Neural progenitor cell (in vitro differentiated cells): ENCODE measurements at regions not wholly inside any gene's neighbourhood (a gene's known extent, or its start where the extent isn't known, plus 50 kb on each side); places are given as distances from the start of the nearest gene placed in this dataset.

ENCODE experiments used
- EZH2 ChIP-seq: fragments of 200-600 bp; sonication (generic); IDR thresholded peaks from 2 replicates; pipeline ENCODE4 v1.6.1; 2017; ENCODE audit warnings: antibody characterized with exemption, mild to moderate bottlenecking, moderate library complexity
- EZH2phosphoT487 ChIP-seq: fragments of 200-600 bp; sonication (generic); IDR thresholded peaks from 2 replicates; pipeline ENCODE4 v1.6.1; 2017; ENCODE audit warnings: antibody characterized with exemption
- TF ChIP-seq, protein P1 (sequence below): fragments of 200-600 bp; sonication (generic); IDR thresholded peaks from 2 replicates; pipeline ENCODE4 v1.5.1; 2017; ENCODE audit warnings: antibody characterized with exemption, mild to moderate bottlenecking

DNA sequence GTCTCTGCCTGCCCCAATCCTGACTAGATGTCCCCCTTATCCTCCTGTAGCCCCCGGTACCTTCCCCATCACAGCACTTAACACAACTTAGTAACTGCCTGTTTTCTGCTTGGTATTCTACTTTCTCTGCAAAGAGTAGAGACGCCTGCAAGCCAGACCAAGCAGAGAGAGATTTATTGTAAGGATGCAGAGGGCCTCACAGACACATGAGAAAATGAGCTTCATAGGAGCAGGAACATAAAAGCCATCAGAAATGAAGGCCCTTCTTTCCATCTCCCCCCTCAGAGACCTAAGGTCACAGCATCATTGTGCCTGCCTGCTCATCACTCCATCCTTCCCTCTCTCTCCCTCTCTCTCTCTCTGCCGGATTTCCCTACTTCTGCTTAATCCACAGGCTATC, 305.7 kb upstream of the NOCT start:
- TF ChIP-seq, protein P1, sequence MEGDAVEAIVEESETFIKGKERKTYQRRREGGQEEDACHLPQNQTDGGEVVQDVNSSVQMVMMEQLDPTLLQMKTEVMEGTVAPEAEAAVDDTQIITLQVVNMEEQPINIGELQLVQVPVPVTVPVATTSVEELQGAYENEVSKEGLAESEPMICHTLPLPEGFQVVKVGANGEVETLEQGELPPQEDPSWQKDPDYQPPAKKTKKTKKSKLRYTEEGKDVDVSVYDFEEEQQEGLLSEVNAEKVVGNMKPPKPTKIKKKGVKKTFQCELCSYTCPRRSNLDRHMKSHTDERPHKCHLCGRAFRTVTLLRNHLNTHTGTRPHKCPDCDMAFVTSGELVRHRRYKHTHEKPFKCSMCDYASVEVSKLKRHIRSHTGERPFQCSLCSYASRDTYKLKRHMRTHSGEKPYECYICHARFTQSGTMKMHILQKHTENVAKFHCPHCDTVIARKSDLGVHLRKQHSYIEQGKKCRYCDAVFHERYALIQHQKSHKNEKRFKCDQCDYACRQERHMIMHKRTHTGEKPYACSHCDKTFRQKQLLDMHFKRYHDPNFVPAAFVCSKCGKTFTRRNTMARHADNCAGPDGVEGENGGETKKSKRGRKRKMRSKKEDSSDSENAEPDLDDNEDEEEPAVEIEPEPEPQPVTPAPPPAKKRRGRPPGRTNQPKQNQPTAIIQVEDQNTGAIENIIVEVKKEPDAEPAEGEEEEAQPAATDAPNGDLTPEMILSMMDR: no peak
- TF ChIP-seq EZH2 (no peak), EZH2phosphoT487 (no peak)
